NCI-H748 (cell line): ENCODE measurements at regions not wholly inside any gene's neighbourhood (a gene's known extent, or its start where the extent isn't known, plus 50 kb on each side); places are given as distances from the start of the nearest gene placed in this dataset.

Experiments
- DNase-seq: peaks from one replicate; lab custom pipeline; 2025; ENCODE audit not compliant: unreplicated experiment; lab: John Stamatoyannopoulos, UW

GRCh38 chr6:167731731-167732422 is 94.8 kb upstream of the AFDN start:
- no peak for DNase-seq

GRCh38 chr6:167733740-167734661 is 92.7 kb upstream of the AFDN start:
- DNase-seq: peak; percentile 34

GRCh38 chr6:167734662-167735083 is 92.0 kb upstream of the AFDN start:
- no peak for DNase-seq

GRCh38 chr6:167735084-167735950 is 91.4 kb upstream of the AFDN start:
- no peak for DNase-seq

GRCh38 chr6:167735951-167736288 is 90.8 kb upstream of the AFDN start:
- no peak for DNase-seq

- DNase-seq: no peak
Observed at GRCh38 chr6:167736486-167737204, 90.1 kb upstream of the AFDN start.

- no peak for DNase-seq
Observed at GRCh38 chr6:167737205-167737830, 89.4 kb upstream of the AFDN start.

- DNase-seq: no peak
Observed at GRCh38 chr6:167738386-167738785, 88.3 kb upstream of the AFDN start.

- DNase-seq: no peak
Observed at GRCh38 chr6:167739721-167740475, 86.8 kb upstream of the AFDN start.

- DNase-seq: no peak
Observed at GRCh38 chr6:167742719-167743303, 83.9 kb upstream of the AFDN start.

GRCh38 chr6:167744681-167745669 is 81.7 kb upstream of the AFDN start:
- no peak for DNase-seq

GRCh38 chr6:167745670-167746389 is 80.9 kb upstream of the AFDN start:
- no peak for DNase-seq

GRCh38 chr6:167746390-167746907 is 80.3 kb upstream of the AFDN start:
- DNase-seq: no peak

- no peak for DNase-seq
Observed at GRCh38 chr6:167746975-167747374, 79.7 kb upstream of the AFDN start.

- DNase-seq: no peak
Observed at GRCh38 chr6:167747645-167748044, 79.1 kb upstream of the AFDN start.

- no peak for DNase-seq
Observed at GRCh38 chr6:167748046-167748445, 78.7 kb upstream of the AFDN start.
